Smooth muscle cell (in vitro differentiated cells): ENCODE measurements at regions not wholly inside any gene's neighbourhood (a gene's known extent, or its start where the extent isn't known, plus 50 kb on each side); places are given as distances from the start of the nearest gene placed in this dataset.

ENCODE experiments used
- DNase-seq: peaks from one replicate; lab custom pipeline; 2025; ENCODE audit not compliant: unreplicated experiment; lab: John Stamatoyannopoulos, UW
- H2AFZ ChIP-seq: fragments of 200-600 bp; sonication (generic); 2 replicates; pipeline ENCODE4 v1.6.0; 2016; ENCODE audit warnings: antibody characterized with exemption, low read depth, mild to moderate bottlenecking
- H3F3A ChIP-seq: fragments of 200-600 bp; sonication (generic); 2 replicates; pipeline ENCODE4 v1.6.0; 2017; ENCODE audit warnings: antibody characterized with exemption, low read depth
- H3K27ac ChIP-seq: fragments of 200-600 bp; sonication (generic); 2 replicates; pipeline ENCODE4 v1.5.1; 2016; ENCODE audit warnings: low read depth, mild to moderate bottlenecking
- H3K27me3 ChIP-seq: fragments of 200-600 bp; sonication (generic); 2 replicates; pipeline ENCODE4 v1.6.1; 2016; ENCODE audit warnings: low read depth, mild to moderate bottlenecking
- H3K36me3 ChIP-seq: fragments of 200-600 bp; sonication (generic); 2 replicates; pipeline ENCODE4 v1.5.1; 2016; ENCODE audit warnings: low read depth
- H3K4me1 ChIP-seq: fragments of 200-600 bp; sonication (generic); 2 replicates; pipeline ENCODE4 v1.5.1; 2016; ENCODE audit warnings: low read depth
- H3K4me2 ChIP-seq: fragments of 200-600 bp; sonication (generic); 2 replicates; pipeline ENCODE4 v1.6.0; 2016; ENCODE audit warnings: mild to moderate bottlenecking
- H3K4me3 ChIP-seq: fragments of 200-600 bp; sonication (generic); 2 replicates; pipeline ENCODE4 v1.5.1; 2016; ENCODE audit warnings: mild to moderate bottlenecking
- H3K79me2 ChIP-seq: fragments of 200-600 bp; sonication (generic); 2 replicates; pipeline ENCODE4 v1.6.0; 2016; ENCODE audit warnings: low read depth, mild to moderate bottlenecking
- H3K9ac ChIP-seq: fragments of 200-600 bp; sonication (generic); 2 replicates; pipeline ENCODE4 v1.6.0; 2016; ENCODE audit warnings: low read depth
- H3K9me3 ChIP-seq: fragments of 200-600 bp; sonication (generic); replicated peaks from 2 replicates; pipeline ENCODE4 v1.5.1; 2016; ENCODE audit warnings: low read depth
- H4K20me1 ChIP-seq: fragments of 200-600 bp; sonication (generic); 2 replicates; pipeline ENCODE4 v1.6.0; 2016; ENCODE audit warnings: low read depth
- CTCF ChIP-seq: fragments of 200-600 bp; sonication (generic); IDR thresholded peaks from 2 replicates; pipeline ENCODE4 v1.5.1; 2017; ENCODE audit warnings: borderline replicate concordance, mild to moderate bottlenecking, antibody characterized with exemption; ENCODE audit not compliant: insufficient read depth, poor library complexity, severe bottlenecking
- WGBS: methylation state at CpG from one replicate; pipeline ENCODE4 v1.1.7; 2016; ENCODE audit warnings: low lambda C conversion rate; 5-methylcytosine and 5-hydroxymethylcytosine counted together

- Histone ChIP-seq H3K4me1 (no peaks in the 10 kb centered on the region), H3K27me3 (peaks cover 10% of the 10 kb centered on the region), H3K36me3 (no peaks in the 10 kb centered on the region), H3K4me3 (no peak overlapping the region), H3K9me3 (no peaks in the 10 kb centered on the region), H4K20me1 (no peaks in the 10 kb centered on the region), H3F3A (no peaks in the 10 kb centered on the region), H2AFZ (no peak overlapping the region), H3K4me2 (no peak overlapping the region), H3K27ac (no peak overlapping the region), H3K79me2 (no peaks in the 10 kb centered on the region), H3K9ac (no peak overlapping the region)
- no peak for TF ChIP-seq CTCF
- no peak for DNase-seq
- WGBS = 59% methylated on average over 4 of the region's 4 CpGs
Observed at GRCh38 chr2:133887676-133888040, 319.4 kb upstream of the NCKAP5 start.

- no peak overlapping the region for H3K4me2 ChIP-seq
- DNase-seq = no peak
- no peaks in the 10 kb centered on the region for H3F3A ChIP-seq
- no peak overlapping the region for H3K27ac ChIP-seq
- WGBS = 94% methylated on average over 8 of the region's 8 CpGs
- no peaks in the 10 kb centered on the region for H3K9me3 ChIP-seq
- no peaks in the 10 kb centered on the region for H4K20me1 ChIP-seq
- no peak overlapping the region for H3K9ac ChIP-seq
- H3K79me2 ChIP-seq = no peaks in the 10 kb centered on the region
- H3K36me3 ChIP-seq = no peaks in the 10 kb centered on the region
- no peak for TF ChIP-seq CTCF
- H2AFZ ChIP-seq = no peak overlapping the region
- peaks cover 7% of the 10 kb centered on the region for H3K27me3 ChIP-seq
- H3K4me1 ChIP-seq = no peaks in the 10 kb centered on the region
- no peak overlapping the region for H3K4me3 ChIP-seq
Observed at GRCh38 chr2:133888107-133888506, 319.8 kb upstream of the NCKAP5 start.

GRCh38 chr2:133888621-133889219 lies 320.5 kb upstream of the NCKAP5 start:
- TF ChIP-seq CTCF = no peak
- WGBS = 94% methylated on average over 8 of the region's 8 CpGs
- DNase-seq = no peak

GRCh38 chr2:133892352-133892913 lies 324.2 kb upstream of the NCKAP5 start:
- 88% methylated on average over 8 of the region's 8 CpGs for WGBS
- no peak for DNase-seq
- no peak overlapping the region for H2AFZ ChIP-seq

More at GRCh38 chr2:133888621-133889219, 320.5 kb upstream of the NCKAP5 start:
- Histone ChIP-seq H3K4me2 (no peak overlapping the region), H3K9me3 (no peaks in the 10 kb centered on the region), H3F3A (no peaks in the 10 kb centered on the region), H3K4me1 (no peaks in the 10 kb centered on the region), H2AFZ (no peak overlapping the region), H3K27me3 (peaks cover 3% of the 10 kb centered on the region), H4K20me1 (no peaks in the 10 kb centered on the region), H3K4me3 (no peak overlapping the region), H3K36me3 (no peaks in the 10 kb centered on the region), H3K9ac (no peak overlapping the region), H3K27ac (no peak overlapping the region), H3K79me2 (no peaks in the 10 kb centered on the region)

More at GRCh38 chr2:133892352-133892913, 324.2 kb upstream of the NCKAP5 start:
- no peaks in the 10 kb centered on the region for H3K79me2 ChIP-seq
- H3K4me1 ChIP-seq = no peaks in the 10 kb centered on the region
- no peaks in the 10 kb centered on the region for H3K27me3 ChIP-seq
- no peak overlapping the region for H3K9ac ChIP-seq
- no peaks in the 10 kb centered on the region for H4K20me1 ChIP-seq
- no peak overlapping the region for H3K4me3 ChIP-seq
- no peak overlapping the region for H3K27ac ChIP-seq
- H3K36me3 ChIP-seq = no peaks in the 10 kb centered on the region
- no peak overlapping the region for H3K4me2 ChIP-seq
- no peaks in the 10 kb centered on the region for H3K9me3 ChIP-seq
- TF ChIP-seq CTCF = no peak
- no peaks in the 10 kb centered on the region for H3F3A ChIP-seq
